DMS53 treated with DMSO at 0.1 percent for 48 hours (cell line): ENCODE measurements at regions not wholly inside any gene's neighbourhood (a gene's known extent, or its start where the extent isn't known, plus 50 kb on each side); places are given as distances from the start of the nearest gene placed in this dataset.
"Not testable (repeated sequence)": the region's sequence is repeated elsewhere in the genome, so short reads cannot be mapped to it uniquely, and the experiment has no call there.

Source experiments
- DNase-seq: peaks from one replicate; lab custom pipeline; 2025; ENCODE audit not compliant: unreplicated experiment; lab: John Stamatoyannopoulos, UW

- DNase-seq, result no peak
These were observed 107.9 kb upstream of the ATL2 start for GRCh38 chr2:38484957-38485356.

GRCh38 chr2:38483776-38484501 is 106.9 kb upstream of the ATL2 start:
- DNase-seq, result no peak

DNA sequence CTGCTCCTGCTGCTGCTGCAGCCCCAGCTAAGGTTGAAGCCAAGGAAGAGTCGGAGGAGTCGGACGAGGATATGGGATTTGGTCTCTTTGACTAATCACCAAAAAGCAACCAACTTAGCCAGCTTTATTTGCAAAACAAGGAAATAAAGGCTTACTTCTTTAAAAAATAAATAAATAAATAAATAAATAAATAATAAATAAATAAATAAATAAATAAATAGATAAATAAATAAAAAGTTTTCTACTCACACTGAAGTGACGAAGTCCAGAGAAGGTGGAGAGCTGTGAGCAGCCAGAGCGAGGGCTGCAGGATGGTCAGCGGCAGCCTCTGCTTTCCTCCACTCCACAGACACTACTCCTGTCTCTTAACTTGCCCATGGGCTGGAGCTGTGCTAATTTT is 105.6 kb upstream of the ATL2 start:
- not testable (repeated sequence) for DNase-seq

DNA sequence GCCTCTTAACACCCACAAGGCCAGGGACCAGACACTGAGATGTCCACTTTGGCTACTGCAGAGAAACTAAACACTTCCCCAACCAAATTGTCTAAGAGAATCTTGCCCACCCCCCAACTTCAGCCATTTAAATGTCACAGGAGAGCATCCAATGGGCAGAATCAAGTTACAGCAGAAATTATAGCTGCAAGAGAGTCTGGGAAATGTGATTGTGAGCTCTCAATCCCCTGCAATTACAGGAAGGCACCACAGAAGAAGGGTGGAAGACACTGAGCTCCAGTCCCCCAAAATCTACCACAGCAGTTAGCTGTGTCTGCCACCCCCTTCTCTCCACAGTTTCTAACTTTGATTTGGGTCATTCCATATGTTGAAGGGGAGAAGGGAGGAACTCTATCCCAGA is 103.5 kb upstream of the ATL2 start:
- DNase-seq, result no peak

DNA sequence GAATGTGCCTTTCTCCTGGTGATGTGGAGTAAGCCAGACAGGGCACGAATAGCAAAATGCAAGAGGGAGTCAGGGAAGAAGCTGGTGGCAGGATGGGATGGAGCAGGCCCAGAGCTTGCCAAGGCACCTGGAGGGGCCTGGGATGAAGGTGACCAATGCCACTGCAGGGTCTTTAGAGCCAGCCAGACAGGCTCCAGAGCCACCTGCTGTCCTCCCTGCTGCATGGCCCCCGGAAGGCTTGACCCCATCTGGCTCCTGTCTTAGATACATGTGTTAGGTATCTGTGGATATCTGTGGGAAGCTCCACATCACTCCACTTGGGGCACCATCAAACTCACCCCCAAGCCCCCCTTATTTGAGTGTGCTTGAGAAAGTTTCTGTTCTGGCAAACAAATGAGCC is 99.9 kb upstream of the ATL2 start:
- DNase-seq, result no peak

GRCh38 chr2:38475567-38475881 is 98.5 kb upstream of the ATL2 start:
- DNase-seq, result no peak

GRCh38 chr2:38474715-38475566 is 97.9 kb upstream of the ATL2 start:
- DNase-seq, result no peak

DNA sequence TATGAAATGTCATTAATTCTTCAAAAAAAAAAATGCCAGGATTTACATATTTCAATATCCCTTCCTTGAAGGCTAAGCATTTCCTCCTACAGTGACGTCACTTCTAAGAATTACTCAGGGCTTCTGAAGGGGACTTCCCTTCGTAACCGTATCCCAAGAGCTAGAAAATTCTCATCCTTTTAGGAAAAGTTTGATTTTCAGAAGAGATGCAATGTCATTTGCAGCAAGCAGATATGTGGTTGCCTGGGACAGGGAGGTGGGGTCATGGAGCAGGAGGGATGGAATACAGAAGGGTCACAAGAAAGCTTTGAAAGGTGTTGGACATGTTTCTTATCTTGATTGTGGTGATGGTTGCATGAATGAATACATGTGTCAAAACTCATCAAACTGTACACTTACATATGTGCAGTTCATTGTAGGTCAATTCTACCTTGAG is 97.0 kb upstream of the ATL2 start:
- DNase-seq, result no peak

DNA sequence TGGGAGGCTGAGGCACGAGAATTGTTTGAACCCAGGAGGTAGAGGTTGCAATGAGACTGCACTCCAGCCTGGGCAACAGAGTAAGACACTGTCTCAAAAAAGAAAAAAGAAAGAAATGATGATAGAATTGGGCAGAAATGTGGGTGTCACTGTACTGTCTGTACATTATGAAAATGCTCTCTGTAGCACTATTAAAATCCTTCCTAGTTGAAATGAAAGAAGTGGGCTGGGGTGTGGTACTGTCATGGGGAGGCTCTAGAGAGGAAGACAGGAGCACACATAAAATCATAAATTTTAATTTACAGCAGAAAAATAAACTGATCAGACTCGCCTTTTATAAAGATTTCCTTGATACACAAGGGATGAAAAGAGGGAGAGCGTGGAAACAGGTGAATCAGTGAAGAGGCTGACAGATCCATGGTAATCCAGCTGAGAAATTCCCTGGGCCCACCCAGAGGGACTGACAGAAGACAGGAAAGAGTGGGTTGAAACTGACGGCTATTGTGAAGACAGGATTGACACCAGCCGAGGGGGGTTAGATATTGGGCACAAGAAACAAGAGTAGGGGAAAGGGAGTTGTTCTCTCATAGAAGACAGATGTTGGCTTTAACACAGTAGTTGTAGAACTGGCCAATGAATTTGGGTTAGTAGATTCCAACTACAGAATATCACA is 96.4 kb upstream of the ATL2 start:
- no peak for DNase-seq

GRCh38 chr2:38470115-38470514 is 93.0 kb upstream of the ATL2 start:
- no peak for DNase-seq

DNA sequence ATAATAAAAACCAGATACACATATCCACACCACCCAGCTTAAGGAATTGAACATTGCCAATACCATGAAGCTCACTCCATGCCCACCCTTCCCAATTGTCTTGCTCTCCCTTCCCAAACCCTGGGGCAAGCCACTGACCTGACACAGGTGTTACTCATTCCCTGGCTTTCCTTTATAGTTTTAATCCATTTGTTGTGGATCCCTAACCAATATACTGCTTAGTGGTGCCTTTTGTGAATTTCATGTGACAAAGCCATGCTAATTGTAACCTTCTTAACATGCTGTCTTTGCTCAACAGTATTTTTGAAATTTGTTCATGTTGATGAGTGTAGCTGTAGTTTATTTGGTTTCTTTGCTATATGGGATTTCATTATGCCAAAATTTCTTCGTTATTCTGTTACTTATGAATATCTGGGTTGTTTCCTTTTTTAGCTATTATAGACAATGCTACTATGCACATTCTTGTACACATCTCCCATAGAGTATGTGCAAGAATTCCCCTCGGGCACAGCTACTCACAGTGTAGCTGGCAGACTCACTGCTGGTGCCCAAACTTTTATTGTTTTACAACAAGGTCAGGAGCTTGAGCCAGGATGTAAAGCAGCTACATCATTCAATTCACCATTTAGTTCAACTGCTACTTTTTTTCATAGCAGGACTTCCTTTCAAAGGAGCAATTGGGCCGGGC is 90.8 kb upstream of the ATL2 start:
- no peak for DNase-seq

- no peak for DNase-seq
These were observed 90.0 kb upstream of the ATL2 start for GRCh38 chr2:38466876-38467767.

- DNase-seq, result no peak
These were observed 89.3 kb upstream of the ATL2 start for GRCh38 chr2:38466409-38466808.

- no peak for DNase-seq
These were observed 88.7 kb upstream of the ATL2 start for GRCh38 chr2:38465789-38466127.

GRCh38 chr2:38464971-38465788 is 88.1 kb upstream of the ATL2 start:
- DNase-seq, result no peak

- DNase-seq, result no peak
These were observed 86.7 kb upstream of the ATL2 start for GRCh38 chr2:38463752-38464151.

GRCh38 chr2:38462121-38462661 is 85.1 kb upstream of the ATL2 start:
- DNase-seq, result no peak

DNA sequence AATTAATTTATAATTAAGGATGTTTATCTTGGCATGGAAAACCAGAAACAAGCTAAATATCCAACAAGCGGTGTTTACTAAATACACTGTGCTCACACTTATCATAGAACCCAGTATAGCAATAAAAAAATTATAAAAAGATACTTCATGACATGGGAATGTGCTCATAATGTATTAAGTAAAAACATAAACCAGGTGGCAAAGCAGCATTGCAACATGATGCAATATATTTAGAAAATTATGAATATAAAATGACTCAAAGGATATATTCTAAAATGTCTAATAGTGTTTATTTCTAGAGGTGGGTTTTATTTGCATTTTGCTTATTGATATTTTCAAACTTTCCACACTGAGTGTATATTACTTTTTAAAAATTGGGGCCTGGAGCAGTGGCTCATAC is 84.4 kb upstream of the ATL2 start:
- no peak for DNase-seq

- DNase-seq, result no peak
These were observed 83.2 kb upstream of the ATL2 start for GRCh38 chr2:38460313-38460712.
